Activated CD8-positive, alpha-beta memory T cell treated with anti-CD3 and anti-CD28 coated beads for 36 hours (primary cell): ENCODE measurements at regions not wholly inside any gene's neighbourhood (a gene's known extent, or its start where the extent isn't known, plus 50 kb on each side); places are given as distances from the start of the nearest gene placed in this dataset.

Experiments used
- CTCF ChIA-PET: fragments of 350-600 bp; sonication (Branson Sonifier 250); formaldehyde crosslinking; loops from one replicate; lab custom pipeline; 2021; ENCODE audit warnings: antibody characterized with exemption; lab: Charles Lee
- POLR2A ChIA-PET: fragments of 350-600 bp; sonication (Branson Sonifier 250); formaldehyde crosslinking; loops from one replicate; lab custom pipeline; 2021; ENCODE audit warnings: antibody characterized with exemption; lab: Charles Lee

GRCh38 chr14:73800970-73801515, 50.6 kb upstream of the PTGR2 start:
- ChIA-PET CTCF (interaction anchor here (0.8 to 1.6 kb wide), 3 partner anchors 26 to 71 kb away, joined by 3 read pairs; no protein-coding TSS in a partner anchor), POLR2A (interaction anchor here (1.0 kb wide), 1 partner anchor 13 kb away, joined by 4 read pairs; no protein-coding TSS in a partner anchor)

GRCh38 chr14:73797543-73798265, 53.9 kb upstream of the PTGR2 start:
- ChIA-PET CTCF (interaction anchor here (1.1 to 1.4 kb wide), 2 partner anchors 25 to 28 kb away, joined by 3 to 4 read pairs; no protein-coding TSS in a partner anchor), POLR2A (interaction anchor here (0.6 to 1.0 kb wide), 3 partner anchors 24 to 54 kb away, joined by 4 to 5 read pairs (median 4); a partner anchor contains a TSS)

DNA sequence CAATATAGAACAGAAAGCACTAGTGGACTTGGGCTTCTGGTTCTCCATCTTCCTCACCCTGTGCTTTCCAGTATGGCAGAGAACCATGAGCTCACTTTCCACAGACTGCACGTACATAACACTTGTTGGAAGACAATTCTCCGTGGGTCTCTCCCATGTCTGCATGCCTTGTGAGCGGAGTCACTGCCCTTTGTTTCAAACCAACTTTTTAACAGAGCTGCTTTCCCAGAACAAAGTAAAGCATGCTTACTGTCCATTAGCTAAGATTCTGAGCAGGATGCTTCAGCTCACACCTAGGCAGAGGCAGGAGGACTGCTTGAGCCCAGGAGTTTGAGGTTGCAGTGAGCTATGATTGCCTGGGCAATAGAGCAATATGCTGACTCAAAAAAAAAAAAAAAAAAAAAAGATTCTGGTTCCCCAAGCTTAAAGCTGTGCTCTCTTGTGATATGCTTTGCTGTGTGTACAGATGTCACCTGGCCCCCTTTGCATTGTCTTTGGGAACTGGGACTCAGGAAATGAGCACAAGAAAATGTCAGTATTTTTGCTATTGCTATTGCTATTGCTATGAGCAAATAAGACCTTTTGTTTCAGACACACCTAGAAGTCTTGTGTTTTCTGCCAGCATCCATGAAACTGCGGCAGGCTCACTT, 54.6 kb upstream of the PTGR2 start:
- CTCF ChIA-PET = interaction anchor here (0.7 to 1.4 kb wide), 2 partner anchors 29 to 201 kb away, joined by 4 read pairs; no protein-coding TSS in a partner anchor
- POLR2A ChIA-PET = interaction anchor here (0.6 kb wide), 2 partner anchors 12 to 53 kb away, joined by 5 read pairs; no protein-coding TSS in a partner anchor

DNA sequence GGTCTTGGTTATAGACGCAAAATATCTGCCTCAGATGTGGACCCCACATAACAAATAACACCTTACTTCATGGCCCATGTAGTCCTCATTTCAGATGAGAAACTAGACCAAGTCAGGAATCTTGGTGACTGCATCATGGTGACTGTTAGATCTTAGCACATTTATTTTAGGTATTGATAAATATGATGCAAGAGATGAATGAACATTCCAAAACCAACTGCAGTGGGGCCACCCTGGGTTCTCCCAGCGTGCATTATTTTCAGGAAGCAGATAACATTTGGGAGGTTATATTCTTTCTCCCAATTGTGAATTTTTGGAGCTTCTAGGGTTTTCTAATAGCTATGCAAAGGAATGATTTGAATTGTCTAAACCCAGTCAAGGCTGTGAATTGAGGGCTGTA, 55.2 kb upstream of the PTGR2 start:
- POLR2A ChIA-PET = interaction anchor here (0.6 kb wide), 1 partner anchor 13 kb away, joined by 5 read pairs; no protein-coding TSS in a partner anchor
- CTCF ChIA-PET = interaction anchor here (0.7 to 1.4 kb wide), 2 partner anchors 29 to 200 kb away, joined by 4 read pairs; no protein-coding TSS in a partner anchor

DNA sequence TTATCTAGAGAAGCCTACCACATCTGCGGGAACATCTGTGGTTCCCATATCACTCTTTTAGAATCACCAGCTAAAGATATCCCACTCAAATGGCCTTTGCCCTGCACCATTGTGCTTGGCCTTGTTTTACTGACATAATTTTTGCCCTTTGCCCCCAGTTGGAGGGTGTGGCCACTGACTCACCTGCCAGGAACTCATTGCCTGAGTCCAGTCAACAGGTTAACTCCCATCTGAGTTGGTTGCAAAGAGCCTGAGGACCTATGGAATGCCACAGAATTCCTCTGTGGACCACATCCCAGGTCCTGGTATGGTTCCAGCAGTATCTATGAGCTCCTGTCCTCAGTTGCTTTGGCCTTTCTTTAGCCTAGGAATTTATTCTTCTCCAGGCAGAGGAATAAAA, 55.7 kb upstream of the PTGR2 start:
- POLR2A ChIA-PET = no interaction called here
- CTCF ChIA-PET = no interaction called here

DNA sequence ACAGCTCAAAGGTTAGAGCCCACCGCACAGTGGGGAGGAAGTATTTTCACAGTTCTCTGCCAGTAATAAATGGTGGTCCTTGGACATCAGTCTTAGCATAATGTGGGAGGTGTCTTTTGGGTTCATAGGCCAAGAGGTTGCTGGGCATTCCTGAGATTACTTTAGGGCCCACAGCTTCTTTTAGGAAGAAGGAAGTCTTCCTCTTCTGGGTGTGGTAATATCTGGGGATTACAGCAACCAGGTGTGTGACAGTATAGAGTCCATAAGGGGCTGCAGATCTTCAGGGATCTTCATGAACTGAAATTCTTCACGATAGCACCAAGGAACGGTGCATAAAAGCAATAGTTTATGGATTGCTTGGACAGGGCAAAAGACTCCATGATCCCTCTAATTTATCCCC, 56.2 kb upstream of the PTGR2 start:
- CTCF ChIA-PET = no interaction called here
- POLR2A ChIA-PET = no interaction called here

- CTCF ChIA-PET = interaction anchor here (1.3 kb wide), 1 partner anchor 8 kb away, joined by 4 read pairs; no protein-coding TSS in a partner anchor
- POLR2A ChIA-PET = no interaction called here
These were observed 57.5 kb upstream of the PTGR2 start for GRCh38 chr14:73794146-73794545.

DNA sequence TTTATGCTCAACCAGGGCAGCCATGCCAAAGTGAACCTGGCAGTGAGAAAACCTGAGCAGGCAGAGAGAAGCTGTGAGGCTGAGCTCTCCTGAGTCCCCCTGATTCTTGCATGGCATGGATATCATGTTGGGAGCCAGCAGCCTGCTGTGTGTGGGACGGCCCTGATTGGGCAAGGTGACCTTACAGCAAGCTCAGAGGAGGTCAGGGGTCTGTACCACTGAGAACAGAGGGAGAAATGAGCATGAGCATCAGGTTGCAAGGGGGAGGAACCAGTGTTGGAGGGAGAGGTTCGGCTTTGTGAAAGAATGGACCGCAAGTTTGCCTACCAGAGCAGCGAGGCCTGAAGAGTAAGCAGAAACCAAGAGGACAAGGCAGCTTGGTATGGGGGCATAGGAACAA, 59.1 kb upstream of the PTGR2 start:
- ChIA-PET CTCF (interaction anchor here (0.6 to 0.9 kb wide), 4 partner anchors 26 to 159 kb away, joined by 3 read pairs; no protein-coding TSS in a partner anchor), POLR2A (no interaction called here)

DNA sequence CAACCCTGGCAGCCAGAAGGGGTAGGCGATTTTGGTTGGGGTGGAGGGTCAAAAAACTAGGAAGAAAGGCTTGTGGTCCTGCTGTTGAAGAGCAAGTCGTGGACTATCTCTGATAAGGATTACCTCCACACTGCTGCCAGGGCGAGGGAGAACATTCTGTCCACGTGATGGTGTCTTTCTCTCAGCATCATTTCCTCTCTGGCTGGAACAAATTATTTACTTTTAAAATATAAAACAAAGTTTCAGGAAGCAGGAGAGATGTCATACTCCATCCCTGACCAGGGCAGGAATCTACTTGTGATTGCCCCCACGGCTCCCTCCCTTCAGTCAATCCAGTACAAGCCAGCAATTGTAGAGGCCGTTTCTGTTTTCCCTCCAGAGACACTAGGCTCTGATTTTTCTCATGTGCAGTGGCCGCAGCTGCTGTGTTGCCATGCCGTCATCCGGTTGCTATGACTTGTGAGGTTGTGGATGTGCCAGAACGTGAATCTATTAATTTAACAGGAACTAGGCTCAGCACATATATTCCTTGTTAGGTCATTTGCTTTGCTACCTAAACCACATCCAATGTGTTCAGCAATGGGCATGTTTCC, 61.5 kb upstream of the PTGR2 start:
- ChIA-PET CTCF (interaction anchor here (3.7 kb wide), 1 partner anchor 39 kb away, joined by 18 read pairs; no protein-coding TSS in a partner anchor), POLR2A (interaction anchor here (6.8 kb wide), 1 partner anchor 30 kb away, joined by 155 read pairs; a partner anchor contains a TSS)

GRCh38 chr14:73788701-73789551, 62.7 kb upstream of the PTGR2 start:
- POLR2A ChIA-PET = interaction anchor here (0.6 to 6.8 kb wide), 10 partner anchors 11 to 97 kb away, joined by 3 to 155 read pairs (median 4); partner anchors contain the start of genes PTGR2 and ZNF410
- CTCF ChIA-PET = interaction anchor here (0.9 to 4.9 kb wide), 9 partner anchors 25 to 65 kb away, joined by 3 to 34 read pairs (median 4); a partner anchor contains a TSS

DNA sequence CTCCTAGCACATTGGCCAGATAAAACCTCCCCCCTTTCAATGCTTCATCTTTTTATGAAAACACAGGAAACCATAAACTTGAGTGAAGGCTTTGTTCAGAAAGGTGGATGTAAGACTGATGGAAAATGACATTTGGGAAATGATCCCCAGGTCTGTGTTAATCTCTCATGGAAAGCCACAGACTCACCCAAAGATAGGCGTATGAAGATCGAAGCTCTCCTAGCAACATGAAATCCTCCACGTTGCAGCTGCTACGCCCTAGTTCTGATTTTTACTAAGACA, 63.4 kb upstream of the PTGR2 start:
- ChIA-PET CTCF (interaction anchor here (0.9 to 5.0 kb wide), 12 partner anchors 18 to 64 kb away, joined by 3 to 34 read pairs (median 4); partner anchors contain the start of gene PTGR2), POLR2A (interaction anchor here (0.6 to 6.8 kb wide), 14 partner anchors 11 to 98 kb away, joined by 3 to 155 read pairs (median 4); partner anchors contain the start of genes PTGR2 and ZNF410)

GRCh38 chr14:73787486-73788316, 63.9 kb upstream of the PTGR2 start:
- CTCF ChIA-PET = interaction anchor here (0.7 to 5.0 kb wide), 15 partner anchors 9 to 220 kb away, joined by 3 to 34 read pairs (median 5); partner anchors contain the start of gene PTGR2
- POLR2A ChIA-PET = interaction anchor here (0.5 to 6.8 kb wide), 17 partner anchors 10 to 218 kb away, joined by 3 to 155 read pairs (median 4); partner anchors contain the start of genes PTGR2 and ZNF410

GRCh38 chr14:73786636-73787485, 64.8 kb upstream of the PTGR2 start:
- ChIA-PET POLR2A (interaction anchor here (0.5 to 6.8 kb wide), 17 partner anchors 11 to 346 kb away, joined by 3 to 155 read pairs (median 5); partner anchors contain the start of gene ZNF410), CTCF (interaction anchor here (0.9 to 5.0 kb wide), 18 partner anchors 8 to 66 kb away, joined by 3 to 34 read pairs (median 6); partner anchors contain the start of gene PTGR2)

GRCh38 chr14:73785834-73786635, 65.6 kb upstream of the PTGR2 start:
- POLR2A ChIA-PET = interaction anchor here (1.0 to 6.8 kb wide), 12 partner anchors 10 to 216 kb away, joined by 3 to 155 read pairs (median 5); a partner anchor contains a TSS
- CTCF ChIA-PET = interaction anchor here (0.8 to 5.0 kb wide), 17 partner anchors 8 to 67 kb away, joined by 3 to 34 read pairs (median 5); a partner anchor contains a TSS
